ENCODE measurements at regions not wholly inside any gene's neighbourhood (a gene's known extent, or its start where the extent isn't known, plus 50 kb on each side); places are given as distances from the start of the nearest gene placed in this dataset.

GRCh38 chr14:104297313-104297704, 158.9 kb downstream of the KIF26A start:
- TF ChIP-seq CTCF (IDR thresholded peaks at IDR 0.05 in 4 of 5, conservative IDR thresholded peaks at IDR 0.05 in 1 of 5), result no peak
- TF ChIP-seq POLR2A (IDR thresholded peaks at IDR 0.05), result no peak
